Effector memory CD8-positive, alpha-beta T cell (primary cell): ENCODE measurements at regions not wholly inside any gene's neighbourhood (a gene's known extent, or its start where the extent isn't known, plus 50 kb on each side); places are given as distances from the start of the nearest gene placed in this dataset.

Experiments
- ATAC-seq: fragments of 150-1000 bp; cut with Tn5 transposase; replicated peaks from 2 replicates; pipeline ENCODE4 v1.10.0; 2021; ENCODE audit warnings: mild to moderate bottlenecking, moderate library complexity
- DNase-seq, 3 experiments: peaks; one replicate each; pipeline ENCODE4 v3.0.0; 2021
- H3K27ac Mint-ChIP-seq, 2 donors: one replicate each; pipeline ENCODE4 v1.8.0; 2022; ENCODE audit warnings: mild to moderate bottlenecking in 2 of 2, mixed read lengths in 2 of 2, moderate library complexity in 2 of 2
- H3K27me3 Mint-ChIP-seq, 2 donors: one replicate each; pipeline ENCODE4 v1.8.0; 2022; ENCODE audit warnings: mixed read lengths in 2 of 2
- H3K36me3 Mint-ChIP-seq: one replicate; pipeline ENCODE4 v1.8.0; 2022; ENCODE audit warnings: mild to moderate bottlenecking, moderate library complexity, mixed read lengths; ENCODE audit not compliant: insufficient read depth
- H3K4me1 Mint-ChIP-seq, 2 donors: one replicate each; pipeline ENCODE4 v1.8.0; 2022; ENCODE audit warnings: low read depth in 2 of 2, mixed read lengths in 2 of 2
- H3K4me3 Mint-ChIP-seq, 2 donors: one replicate each; pipeline ENCODE4 v1.8.0; 2022; ENCODE audit warnings: mild to moderate bottlenecking in 2 of 2, mixed read lengths in 2 of 2, moderate library complexity in 2 of 2
- H3K9me3 Mint-ChIP-seq, 2 donors: one replicate each; pipeline ENCODE4 v1.8.0; 2022; ENCODE audit warnings: mixed read lengths in 2 of 2

- DNase-seq, result no peak
- H3K27me3 Mint-ChIP-seq, result peaks cover 0 to 12% of the 10 kb centered on the region in 2 donors
- H3K4me1 Mint-ChIP-seq, result no peaks in the 10 kb centered on the region
- no peaks in the 10 kb centered on the region for H3K36me3 Mint-ChIP-seq
- peaks cover 0 to 4% of the 10 kb centered on the region in 2 donors for H3K9me3 Mint-ChIP-seq
- no peak overlapping the region for H3K27ac Mint-ChIP-seq
- H3K4me3 Mint-ChIP-seq, result no peak overlapping the region
- ATAC-seq, result no peak
Measured at GRCh38 chr5:75002271-75002670, 50.1 kb downstream of the GCNT4 start.

- no peak overlapping the region for H3K27ac Mint-ChIP-seq
Measured at GRCh38 chr5:74995926-74996325, 56.4 kb downstream of the GCNT4 start.

GRCh38 chr5:74994826-74995225 lies 57.5 kb downstream of the GCNT4 start:
- peaks cover 0 to 12% of the 10 kb centered on the region in 2 donors for H3K27me3 Mint-ChIP-seq
- DNase-seq, result no peak
- peaks cover 0 to 4% of the 10 kb centered on the region in 2 donors for H3K9me3 Mint-ChIP-seq
- H3K4me1 Mint-ChIP-seq, result no peaks in the 10 kb centered on the region
- no peak overlapping the region for H3K27ac Mint-ChIP-seq
- no peak for ATAC-seq
- no peaks in the 10 kb centered on the region for H3K36me3 Mint-ChIP-seq
- H3K4me3 Mint-ChIP-seq, result no peak overlapping the region

More at GRCh38 chr5:74995926-74996325, 56.4 kb downstream of the GCNT4 start:
- no peaks in the 10 kb centered on the region for H3K4me1 Mint-ChIP-seq
- H3K27me3 Mint-ChIP-seq, result peaks cover 0 to 12% of the 10 kb centered on the region in 2 donors
- H3K36me3 Mint-ChIP-seq, result no peaks in the 10 kb centered on the region
- peaks cover 0 to 4% of the 10 kb centered on the region in 2 donors for H3K9me3 Mint-ChIP-seq
- ATAC-seq, result no peak
- DNase-seq, result no peak
- no peak overlapping the region for H3K4me3 Mint-ChIP-seq

GRCh38 chr5:74993743-74994142 lies 58.6 kb downstream of the GCNT4 start:
- H3K27me3 Mint-ChIP-seq, result peaks cover 0 to 12% of the 10 kb centered on the region in 2 donors
- H3K4me3 Mint-ChIP-seq, result no peak overlapping the region
- H3K27ac Mint-ChIP-seq, result no peak overlapping the region
- ATAC-seq (no peak), DNase-seq (no peak)
- H3K36me3 Mint-ChIP-seq, result no peaks in the 10 kb centered on the region
- H3K9me3 Mint-ChIP-seq, result peaks cover 0 to 4% of the 10 kb centered on the region in 2 donors
- H3K4me1 Mint-ChIP-seq, result no peaks in the 10 kb centered on the region

GRCh38 chr5:74992791-74993190 lies 59.6 kb downstream of the GCNT4 start:
- no peak overlapping the region for H3K27ac Mint-ChIP-seq
- peaks cover 0 to 4% of the 10 kb centered on the region in 2 donors for H3K9me3 Mint-ChIP-seq
- no peak for ATAC-seq
- peaks cover 0 to 4% of the 10 kb centered on the region in 2 donors for H3K27me3 Mint-ChIP-seq
- DNase-seq, result no peak
- H3K4me3 Mint-ChIP-seq, result no peak overlapping the region
- no peaks in the 10 kb centered on the region for H3K4me1 Mint-ChIP-seq
- H3K36me3 Mint-ChIP-seq, result no peaks in the 10 kb centered on the region

GRCh38 chr5:74991522-74991921 lies 60.8 kb downstream of the GCNT4 start:
- peaks cover 0 to 1% of the 10 kb centered on the region in 2 donors for H3K9me3 Mint-ChIP-seq
- H3K36me3 Mint-ChIP-seq, result no peaks in the 10 kb centered on the region
- no peaks in the 10 kb centered on the region for H3K27me3 Mint-ChIP-seq
- no peak overlapping the region for H3K27ac Mint-ChIP-seq
- ATAC-seq (no peak), DNase-seq (no peak)
- no peaks in the 10 kb centered on the region for H3K4me1 Mint-ChIP-seq
- H3K4me3 Mint-ChIP-seq, result no peak overlapping the region

- Mint-ChIP-seq H3K4me1 (no peaks in the 10 kb centered on the region), H3K36me3 (no peaks in the 10 kb centered on the region), H3K9me3 (no peaks in the 10 kb centered on the region), H3K27me3 (no peaks in the 10 kb centered on the region), H3K4me3 (no peak overlapping the region), H3K27ac (no peak overlapping the region)
- no peak for ATAC-seq
- DNase-seq, result no peak
Measured at GRCh38 chr5:74990194-74990593, 62.2 kb downstream of the GCNT4 start.

- Mint-ChIP-seq H3K36me3 (no peaks in the 10 kb centered on the region), H3K4me1 (no peaks in the 10 kb centered on the region), H3K9me3 (no peaks in the 10 kb centered on the region), H3K27me3 (no peaks in the 10 kb centered on the region), H3K4me3 (no peak overlapping the region), H3K27ac (no peak overlapping the region)
- DNase-seq (no peak), ATAC-seq (no peak)
Measured at GRCh38 chr5:74988273-74988983, 63.9 kb downstream of the GCNT4 start.

- DNase-seq, result no peak
- Mint-ChIP-seq H3K4me3 (no peak overlapping the region), H3K4me1 (peaks cover 30 to 40% of the 10 kb centered on the region in 2 donors), H3K9me3 (peaks cover 2 to 10% of the 10 kb centered on the region in 2 donors), H3K27ac (peak overlapping the region in 1 of 2 donors; percentile 75), H3K27me3 (no peaks in the 10 kb centered on the region), H3K36me3 (no peaks in the 10 kb centered on the region)
- no peak for ATAC-seq
Measured at GRCh38 chr5:74978345-74978744, 74.0 kb downstream of the GCNT4 start.

- Mint-ChIP-seq H3K27me3 (no peaks in the 10 kb centered on the region), H3K4me1 (peaks cover 34 to 44% of the 10 kb centered on the region in 2 donors), H3K4me3 (peak overlapping the region; percentile 40 to 55), H3K9me3 (peaks cover 2 to 10% of the 10 kb centered on the region in 2 donors), H3K27ac (peak overlapping the region in 1 of 2 donors; percentile 74), H3K36me3 (no peaks in the 10 kb centered on the region)
- DNase-seq, result no peak
- ATAC-seq, result no peak
Measured at GRCh38 chr5:74977471-74977870, 74.9 kb downstream of the GCNT4 start.

GRCh38 chr5:74976651-74977050 lies 75.7 kb downstream of the GCNT4 start:
- DNase-seq, result no peak
- no peaks in the 10 kb centered on the region for H3K27me3 Mint-ChIP-seq
- ATAC-seq, result no peak
- H3K4me3 Mint-ChIP-seq, result no peak overlapping the region
- peaks cover 34 to 44% of the 10 kb centered on the region in 2 donors for H3K4me1 Mint-ChIP-seq
- peak overlapping the region in 1 of 2 donors; percentile 74 for H3K27ac Mint-ChIP-seq
- H3K36me3 Mint-ChIP-seq, result no peaks in the 10 kb centered on the region
- peaks cover 2 to 10% of the 10 kb centered on the region in 2 donors for H3K9me3 Mint-ChIP-seq

GRCh38 chr5:74975582-74975981 lies 76.8 kb downstream of the GCNT4 start:
- DNase-seq (no peak), ATAC-seq (no peak)
- Mint-ChIP-seq H3K27ac (peak overlapping the region; percentile 83 to 96), H3K4me3 (peak overlapping the region; percentile 3 to 37), H3K4me1 (peaks cover 34 to 44% of the 10 kb centered on the region in 2 donors), H3K36me3 (no peaks in the 10 kb centered on the region), H3K27me3 (no peaks in the 10 kb centered on the region), H3K9me3 (peaks cover 2 to 10% of the 10 kb centered on the region in 2 donors)

- Mint-ChIP-seq H3K4me1 (peaks cover 34 to 44% of the 10 kb centered on the region in 2 donors), H3K27me3 (no peaks in the 10 kb centered on the region), H3K4me3 (peak overlapping the region; percentile 15 to 37), H3K27ac (peak overlapping the region; percentile 83 to 96), H3K9me3 (peaks cover 2 to 10% of the 10 kb centered on the region in 2 donors), H3K36me3 (no peaks in the 10 kb centered on the region)
- peak; percentile 11 to 31 (median 18) for DNase-seq
- ATAC-seq, result peak; percentile 90
Measured at GRCh38 chr5:74974451-74975091, 77.8 kb downstream of the GCNT4 start.

GRCh38 chr5:74973694-74974093 lies 78.7 kb downstream of the GCNT4 start:
- Mint-ChIP-seq H3K4me1 (peaks cover 34 to 44% of the 10 kb centered on the region in 2 donors), H3K27me3 (no peaks in the 10 kb centered on the region), H3K4me3 (peak overlapping the region; percentile 21 to 37), H3K27ac (peak overlapping the region; percentile 83 to 96), H3K36me3 (no peaks in the 10 kb centered on the region), H3K9me3 (peaks cover 2 to 10% of the 10 kb centered on the region in 2 donors)
- ATAC-seq, result no peak
- no peak for DNase-seq
